ENCODE measurements at regions not wholly inside any gene's neighbourhood (a gene's known extent, or its start where the extent isn't known, plus 50 kb on each side); places are given as distances from the start of the nearest gene placed in this dataset.

- TF ChIP-seq CTCF (IDR thresholded peaks at IDR 0.05) (no peak), EZH2 (IDR thresholded peaks at IDR 0.05; ENCODE audit: borderline replicate concordance, insufficient read depth, low read depth, low read length, poor library complexity, severe bottlenecking) (no peak)
Observed at GRCh38 chr9:13823026-13823425, 490.9 kb downstream of the NFIB start.

Data from B cell (primary cell).